ENCODE measurements at regions not wholly inside any gene's neighbourhood (a gene's known extent, or its start where the extent isn't known, plus 50 kb on each side); places are given as distances from the start of the nearest gene placed in this dataset.
A peak's percentile ranks its signal among the peaks of the same experiment; 100 is the strongest.

GRCh38 chr4:79514621-79515329 is 106.7 kb upstream of the GK2 start:
- intact Hi-C loops (cut with DNase I): no loop called here
- no peak for DNase-seq

GRCh38 chr4:79513576-79513975 is 105.5 kb upstream of the GK2 start:
- DNase-seq: no peak

DNA sequence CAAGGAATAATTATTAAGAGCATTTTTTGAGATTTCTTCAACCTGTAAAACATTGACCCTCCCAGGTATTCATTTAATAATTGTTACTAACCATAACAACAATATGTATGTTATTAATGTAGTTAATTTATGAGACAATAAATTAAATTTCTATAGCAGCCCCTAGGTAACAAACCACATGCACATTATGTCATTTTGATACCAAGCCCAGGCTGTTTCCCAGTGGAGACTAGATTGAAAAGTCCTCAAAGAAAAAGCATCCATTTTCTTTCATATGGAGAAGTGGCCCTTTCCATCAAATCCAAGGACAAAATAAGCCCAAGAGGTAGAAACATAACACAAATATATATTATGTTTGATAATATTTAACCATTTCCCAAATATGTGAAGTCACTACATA is 104.3 kb upstream of the GK2 start:
- intact Hi-C loops (cut with DNase I): no loop called here
- DNase-seq: no peak

More at GRCh38 chr4:79513576-79513975, 105.5 kb upstream of the GK2 start:
- intact Hi-C loops (cut with DNase I): no loop called here

DNA sequence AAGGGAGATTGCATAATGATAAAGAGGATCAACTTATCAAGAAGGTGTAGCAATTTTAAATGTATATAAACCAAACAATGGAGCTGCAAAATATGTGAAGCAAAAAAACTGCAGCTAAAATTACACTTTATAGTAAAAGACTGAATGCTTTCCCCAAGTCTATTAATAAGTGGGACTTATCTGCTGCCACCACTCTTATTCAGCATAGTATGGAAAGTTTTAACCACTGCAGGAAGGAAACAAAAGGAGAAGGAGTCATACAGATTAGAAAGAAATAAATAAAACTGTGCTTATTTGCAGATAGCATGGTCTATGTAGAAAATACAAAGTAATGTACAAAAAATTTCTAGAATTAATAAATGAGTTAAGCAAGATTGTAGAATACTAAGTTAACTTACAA is 94.1 kb upstream of the GK2 start:
- intact Hi-C loops (cut with DNase I): no loop called here
- DNase-seq: no peak

GRCh38 chr4:79498282-79498681 is 90.3 kb upstream of the GK2 start:
- intact Hi-C loops (cut with DNase I): no loop called here
- DNase-seq: no peak

GRCh38 chr4:79497001-79497400 is 89.0 kb upstream of the GK2 start:
- intact Hi-C loops (cut with DNase I): no loop called here
- DNase-seq: no peak

GRCh38 chr4:79495447-79495846 is 87.4 kb upstream of the GK2 start:
- intact Hi-C loops (cut with DNase I): no loop called here
- no peak for DNase-seq

DNA sequence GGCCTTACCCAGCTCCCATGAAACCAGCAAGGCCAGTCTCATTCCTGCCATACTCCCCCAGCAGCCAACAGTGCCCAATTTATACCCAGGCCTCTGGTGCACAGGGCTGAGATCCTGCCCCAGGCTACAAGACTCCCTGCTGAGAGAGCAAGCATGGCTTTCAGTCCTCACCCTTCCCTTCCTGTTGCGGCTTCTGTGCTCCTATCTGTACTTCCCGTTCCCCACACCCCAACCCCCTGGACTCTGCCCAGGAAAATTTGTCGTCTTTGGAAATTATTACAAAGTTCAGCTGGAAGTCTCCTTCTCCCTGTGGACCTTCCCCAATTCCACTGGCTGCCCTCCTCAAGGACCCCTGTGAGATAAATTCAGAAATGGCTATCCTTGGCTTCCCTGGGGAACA is 84.1 kb upstream of the GK2 start:
- intact Hi-C loops (cut with DNase I): no loop called here
- DNase-seq: no peak

DNA sequence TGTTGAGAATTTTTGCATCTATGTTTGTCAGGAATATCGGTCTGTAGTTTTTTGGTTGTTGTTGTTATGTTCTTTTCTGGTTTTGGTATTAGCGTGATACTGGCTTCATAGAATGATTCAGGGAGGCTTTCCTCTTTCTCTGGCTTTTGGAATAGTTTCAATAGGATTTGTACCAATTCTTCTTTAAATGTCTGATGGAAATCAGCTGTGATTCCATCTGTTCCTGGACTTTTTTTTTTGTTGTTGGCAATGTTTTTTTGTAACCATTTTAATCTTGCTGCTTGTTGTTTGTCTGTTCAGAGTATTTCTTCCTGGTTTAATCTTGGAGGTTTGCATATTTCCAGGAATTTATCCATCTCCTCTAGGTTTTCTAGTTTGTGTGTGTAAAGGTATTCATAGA is 81.5 kb upstream of the GK2 start:
- DNase-seq: no peak
- intact Hi-C loops (cut with DNase I): no loop called here

DNA sequence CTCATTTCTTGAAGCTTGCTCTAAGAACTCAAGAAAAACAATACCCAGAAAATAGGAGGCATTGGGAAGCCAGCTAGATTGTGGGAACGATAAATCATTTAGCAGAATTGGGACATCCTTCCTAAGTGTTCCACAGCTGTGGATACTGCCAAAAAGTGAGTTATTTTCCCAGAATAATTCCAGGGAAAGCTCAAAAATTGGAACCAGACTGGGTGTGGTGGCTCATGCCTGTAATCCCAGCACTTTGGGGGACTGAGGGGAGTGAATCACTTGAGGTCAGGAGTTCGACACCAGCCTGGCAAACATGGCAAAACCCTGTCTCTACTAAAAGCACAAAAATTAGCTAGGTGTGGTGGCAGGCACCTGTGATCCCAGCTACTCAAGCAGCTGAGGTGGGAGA is 68.2 kb upstream of the GK2 start:
- intact Hi-C loops (cut with DNase I): no loop called here
- no peak for DNase-seq

DNA sequence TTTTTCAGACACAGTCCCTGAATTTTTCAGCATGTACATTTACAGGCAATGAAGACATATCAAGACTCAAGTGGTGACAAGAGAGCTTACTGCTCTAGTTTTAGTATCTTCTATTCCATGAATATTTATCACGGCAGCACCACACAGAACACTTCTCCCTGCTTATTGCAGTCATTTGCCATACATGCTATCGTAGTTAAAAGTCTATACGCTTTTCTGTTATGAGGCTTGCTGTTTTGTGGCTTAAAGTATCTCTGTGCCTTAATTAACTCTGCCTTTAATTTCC is 65.4 kb upstream of the GK2 start:
- intact Hi-C loops (cut with DNase I): no loop called here
- DNase-seq: peak in 1 of 42 donors; percentile 4

- no peak for DNase-seq
- intact Hi-C loops (cut with DNase I): no loop called here
These were observed 64.8 kb upstream of the GK2 start for GRCh38 chr4:79472693-79473438.

- intact Hi-C loops (cut with DNase I): no loop called here
These were observed 64.0 kb upstream of the GK2 start for GRCh38 chr4:79472036-79472435.

DNA sequence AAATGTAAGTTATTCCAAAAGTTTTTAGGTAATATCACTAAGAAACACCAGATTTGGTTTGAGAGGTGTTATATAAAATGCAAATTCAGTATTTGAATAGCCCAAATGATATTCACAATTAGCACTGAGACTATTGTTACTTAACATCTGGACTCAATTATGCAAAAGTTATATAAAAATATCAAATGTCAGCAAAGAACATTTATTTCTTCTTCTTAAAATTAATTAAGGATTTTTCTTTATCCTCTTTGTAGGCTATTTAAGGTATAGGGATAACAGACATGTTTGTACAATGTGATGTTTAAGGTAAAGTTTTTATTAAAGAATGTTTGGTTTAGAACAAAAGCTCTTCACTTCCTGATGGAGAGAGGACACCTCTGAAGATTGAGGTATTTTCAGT is 63.3 kb upstream of the GK2 start:
- no peak for DNase-seq
- intact Hi-C loops (cut with DNase I): no loop called here

More at GRCh38 chr4:79472036-79472435, 64.0 kb upstream of the GK2 start:
- no peak for DNase-seq

- intact Hi-C loops (cut with DNase I): no loop called here
- DNase-seq: no peak
These were observed 59.4 kb upstream of the GK2 start for GRCh38 chr4:79467246-79467932.

DNA sequence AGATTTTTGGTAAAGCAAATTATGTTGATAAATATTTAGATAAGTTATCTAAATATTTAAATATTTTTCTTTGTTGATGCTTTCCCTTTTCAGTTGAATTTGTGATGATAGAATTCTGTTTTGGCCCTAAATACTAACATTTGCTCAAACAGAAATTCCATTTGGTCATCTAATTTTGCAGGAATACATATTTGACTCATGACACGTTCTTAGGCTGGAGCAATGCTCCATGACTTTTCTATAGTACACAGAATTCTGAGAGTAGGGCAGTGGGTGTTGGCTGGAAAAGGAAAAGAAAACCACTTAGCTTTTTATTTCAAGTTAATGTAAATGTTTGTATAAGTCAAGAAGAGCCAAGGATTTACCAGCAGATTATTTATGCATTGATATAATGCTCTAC is 58.6 kb upstream of the GK2 start:
- no peak for DNase-seq
- intact Hi-C loops (cut with DNase I): no loop called here

All from head of caudate nucleus (tissue), 42 donors.